IMR-90 (cell line): ENCODE measurements at regions not wholly inside any gene's neighbourhood (a gene's known extent, or its start where the extent isn't known, plus 50 kb on each side); places are given as distances from the start of the nearest gene placed in this dataset.

Experiments
- ATAC-seq: fragments of 200-7000 bp; cut with Tn5 transposase; 2 replicates; pipeline ENCODE4 v1.9.1; 2020; ENCODE audit warnings: low read depth, mild to moderate bottlenecking, moderate library complexity
- BruUV-seq: library from RNA; stranded (reverse); fragments of 400-500 nt; replicated peaks from 2 replicates; lab custom pipeline; 2021; lab: Mats Ljungman, UMichigan
- CTCF ChIA-PET: fragments of 300-600 bp; formaldehyde crosslinking; extraction: SDS; loops from one replicate; lab custom pipeline; 2021; ENCODE audit warnings: antibody characterized with exemption; lab: Yijun Ruan, JAX
- POLR2A ChIA-PET: fragments of 300-600 bp; sonication (Branson Sonifier 250); formaldehyde crosslinking; loops from one replicate; lab custom pipeline; 2022; ENCODE audit warnings: antibody characterized with exemption; ENCODE audit not compliant: unreplicated experiment; lab: Charles Lee
- DNase-seq: peaks from one replicate; pipeline ENCODE4 v3.0.0; 2013
- H2AFZ ChIP-seq: replicated peaks from 2 replicates; pipeline ENCODE3; 2013; ENCODE audit warnings: low read length, mild to moderate bottlenecking; ENCODE audit not compliant: poor library complexity
- H2AK5ac ChIP-seq: 2 replicates; pipeline ENCODE4 v1.6.1; 2013; ENCODE audit warnings: low read depth, low read length, inconsistent platforms
- H2AK9ac ChIP-seq: replicated peaks from 2 replicates; pipeline ENCODE3; 2013; ENCODE audit warnings: mild to moderate bottlenecking, low read depth, low read length, moderate library complexity; ENCODE audit not compliant: poor library complexity
- H2BK120ac ChIP-seq: 2 replicates; pipeline ENCODE4 v1.6.1; 2013; ENCODE audit warnings: low read depth, low read length, inconsistent platforms
- H2BK15ac ChIP-seq: 3 replicates; pipeline ENCODE4 v1.6.1; 2013; ENCODE audit warnings: low read depth, low read length, inconsistent platforms
- H2BK20ac ChIP-seq: 2 replicates; pipeline ENCODE4 v1.6.1; 2013; ENCODE audit warnings: low read depth, mild to moderate bottlenecking, inconsistent platforms, low read length, moderate library complexity
- H2BK5ac ChIP-seq: 2 replicates; pipeline ENCODE4 v1.6.1; 2013; ENCODE audit warnings: mild to moderate bottlenecking, low read depth, low read length, inconsistent platforms; ENCODE audit not compliant: poor library complexity, severe bottlenecking
- H3K14ac ChIP-seq: replicated peaks from 2 replicates; pipeline ENCODE4 v1.6.1; 2013; ENCODE audit warnings: low read depth, low read length, inconsistent platforms
- H3K18ac ChIP-seq: 2 replicates; pipeline ENCODE4 v1.6.1; 2013; ENCODE audit warnings: low read depth, low read length, control low read depth
- H3K23ac ChIP-seq: 2 replicates; pipeline ENCODE4 v1.6.1; 2013; ENCODE audit warnings: low read depth, low read length, inconsistent platforms
- H3K27ac ChIP-seq: 2 replicates; pipeline ENCODE4 v1.5.1; 2013; ENCODE audit warnings: mild to moderate bottlenecking, control low read depth, low read length; ENCODE audit not compliant: insufficient read depth
- H3K27me3 ChIP-seq: 2 replicates; pipeline ENCODE4 v1.6.1; 2013; ENCODE audit warnings: low read length; ENCODE audit not compliant: control insufficient read depth, insufficient read depth
- H3K36me3 ChIP-seq: 2 replicates; pipeline ENCODE4 v1.6.1; 2013; ENCODE audit warnings: low read length, mixed read lengths; ENCODE audit not compliant: control insufficient read depth, insufficient read depth
- H3K4ac ChIP-seq: 2 replicates; pipeline ENCODE4 v1.6.1; 2013; ENCODE audit warnings: low read depth, low read length, inconsistent platforms
- H3K4me1 ChIP-seq: 2 replicates; pipeline ENCODE4 v1.6.1; 2013; ENCODE audit warnings: low read length, mixed read lengths; ENCODE audit not compliant: control insufficient read depth, insufficient read depth
- H3K4me2 ChIP-seq: 2 replicates; pipeline ENCODE4 v1.6.1; 2013; ENCODE audit warnings: low read depth, mild to moderate bottlenecking, control low read depth, low read length, moderate library complexity
- H3K4me3 ChIP-seq: 2 replicates; pipeline ENCODE4 v1.5.1; 2013; ENCODE audit warnings: low read depth, mild to moderate bottlenecking, control low read depth, low read length, moderate library complexity; ENCODE audit not compliant: insufficient read depth
- H3K56ac ChIP-seq: 2 replicates; pipeline ENCODE4 v1.6.1; 2013; ENCODE audit warnings: low read length, inconsistent platforms; ENCODE audit not compliant: insufficient read depth; ENCODE audit errors: extremely low read depth
- H3K79me1 ChIP-seq, 2 experiments: 2 replicates each; pipeline ENCODE4 v1.6.1; 2013; ENCODE audit warnings: low read length in 2 of 2, inconsistent platforms in 1 of 2, low read depth in 1 of 2
- H3K9ac ChIP-seq: 2 replicates; pipeline ENCODE4 v1.6.1; 2013; ENCODE audit warnings: low read depth, low read length, control low read depth
- H3K9me1 ChIP-seq: 2 replicates; pipeline ENCODE4 v1.6.1; 2013; ENCODE audit warnings: low read length, inconsistent platforms; ENCODE audit not compliant: insufficient read depth
- H3K9me3 ChIP-seq: 2 replicates; pipeline ENCODE4 v1.6.1; 2013; ENCODE audit warnings: low read length; ENCODE audit not compliant: control insufficient read depth, insufficient read depth
- H4K20me1 ChIP-seq: 2 replicates; pipeline ENCODE4 v1.6.1; 2013; ENCODE audit warnings: low read length, inconsistent platforms; ENCODE audit not compliant: insufficient read depth
- H4K5ac ChIP-seq: 2 replicates; pipeline ENCODE4 v1.6.1; 2013; ENCODE audit warnings: mild to moderate bottlenecking, low read depth, low read length, control low read depth
- H4K8ac ChIP-seq, 2 experiments: 2 replicates each; pipeline ENCODE4 v1.6.1; 2013; ENCODE audit warnings: low read depth in 2 of 2, low read length in 2 of 2, control low read depth in 1 of 2, inconsistent platforms in 1 of 2
- H4K91ac ChIP-seq: 2 replicates; pipeline ENCODE4 v1.6.1; 2013; ENCODE audit warnings: low read depth, low read length, inconsistent platforms; ENCODE audit not compliant: insufficient read depth
- CEBPB ChIP-seq: IDR thresholded peaks from 2 replicates; pipeline ENCODE4 v1.6.1; 2012; ENCODE audit warnings: low read depth, low read length, improper control_type of control experiment
- RFX5 ChIP-seq: IDR thresholded peaks from 2 replicates; pipeline ENCODE4 v1.8.0; 2012; ENCODE audit warnings: low read depth, mild to moderate bottlenecking, low read length, moderate library complexity
- WGBS, 2 experiments: methylation state at CpG; one replicate each; pipeline versions ENCODE4 v1.1.5 to v1.1.7; 2013; ENCODE audit warnings: missing lambda C conversion rate in 2 of 2; ENCODE audit not compliant: insufficient read length in 1 of 2; ENCODE audit errors: extremely low coverage in 2 of 2; 5-methylcytosine and 5-hydroxymethylcytosine counted together
- dilution Hi-C: fragments of 300-500 bp; cut with HindIII; formaldehyde crosslinking; loops from one replicate; pipeline ENCODE4 v1.14.3; 2018; ENCODE audit warnings: low sequenced_read_pairs; ENCODE audit not compliant: unreplicated experiment
- in situ Hi-C: fragments of 300-500 bp; cut with MboI; formaldehyde crosslinking; loops from 3 replicates; pipeline ENCODE4 v1.14.3; 2019; ENCODE audit warnings: low sequenced_read_pairs, inconsistent platforms, mixed read lengths
- intact Hi-C: fragments of 100-400 bp; cut with micrococcal nuclease; formaldehyde crosslinking; loops from 2 replicates; pipeline ENCODE4 v1.10.0; 2022

- Histone ChIP-seq H2BK5ac (no peak overlapping the region), H3K27ac (peak overlapping the region; percentile 12; the same call in 1 of the 2 replicates), H3K23ac (no peak overlapping the region), H2AK9ac (no peak overlapping the region), H4K5ac (peak overlapping the region; percentile 33; the same call in 1 of the 2 replicates), H4K91ac (no peak overlapping the region), H3K4me3 (no peak overlapping the region), H3K27me3 (no peaks in the 10 kb centered on the region), H3K9ac (no peak overlapping the region), H3K9me3 (no peaks in the 10 kb centered on the region), H2BK15ac (no peak overlapping the region; the same call in 2 of the 3 replicates), H3K4me2 (no peak overlapping the region), H3K56ac (no peak overlapping the region), H4K20me1 (no peaks in the 10 kb centered on the region), H3K4me1 (peaks cover 11% of the 10 kb centered on the region), H3K4ac (peak overlapping the region; percentile 1; the same call in 1 of the 2 replicates), H3K18ac (peak overlapping the region; percentile 86), H3K9me1 (peaks cover 3% of the 10 kb centered on the region), H4K8ac (peak overlapping the region in 1 of 2 experiments; percentile 54; a peak in 1 of 4 replicates), H3K14ac (no peak overlapping the region), H2AK5ac (no peak overlapping the region; the same call in 1 of the 2 replicates), H3K79me1 (no peaks in the 10 kb centered on the region), H2BK120ac (peak overlapping the region; percentile 60; the same call in 1 of the 2 replicates), H2BK20ac (peak overlapping the region; percentile 46; the same call in 1 of the 2 replicates), H3K36me3 (no peaks in the 10 kb centered on the region), H2AFZ (no peak overlapping the region)
- no TSS peak for BruUV-seq
- intact Hi-C loops (no loop called here), in situ Hi-C loops (no loop called here), dilution Hi-C loops (no loop called here)
- ATAC-seq, result no peak
- CTCF ChIA-PET, result interaction anchor here (0.6 kb wide), 1 partner anchor 11 kb away, joined by 5 read pairs; no protein-coding TSS in a partner anchor
- WGBS, 2 experiments, result no CpG with 5 or more reads among the region's 4 CpGs
- POLR2A ChIA-PET, result interaction anchor here (0.6 kb wide), 1 partner anchor 36 kb away, joined by 3 read pairs; no protein-coding TSS in a partner anchor
- DNase-seq, result peak; percentile 37
- TF ChIP-seq RFX5 (no peak), CEBPB (peak; percentile 71)
These were observed 75.1 kb upstream of the PARD3B start for GRCh38 chr2:204470178-204470620.
